Progenitor cell of endocrine pancreas (in vitro differentiated cells): ENCODE measurements at regions not wholly inside any gene's neighbourhood (a gene's known extent, or its start where the extent isn't known, plus 50 kb on each side); places are given as distances from the start of the nearest gene placed in this dataset.

Experiments
- DNase-seq: peaks from one replicate; pipeline ENCODE4 v3.0.0; 2021; ENCODE audit warnings: low spot score; ENCODE audit not compliant: unreplicated experiment
- H3K27ac Mint-ChIP-seq: 2 replicates; pipeline ENCODE4 v1.8.0; 2021; ENCODE audit warnings: mild to moderate bottlenecking, moderate library complexity, mixed read lengths
- H3K27me3 Mint-ChIP-seq: 2 replicates; pipeline ENCODE4 v1.8.0; 2021; ENCODE audit warnings: mixed read lengths
- H3K36me3 Mint-ChIP-seq: 2 replicates; pipeline ENCODE4 v1.8.0; 2022; ENCODE audit warnings: mixed read lengths; ENCODE audit not compliant: insufficient read depth
- H3K4me1 Mint-ChIP-seq: 2 replicates; pipeline ENCODE4 v1.8.0; 2021; ENCODE audit warnings: low read depth, mixed read lengths
- H3K4me3 Mint-ChIP-seq: 2 replicates; pipeline ENCODE4 v1.8.0; 2021; ENCODE audit warnings: low read depth, mild to moderate bottlenecking, moderate library complexity, mixed read lengths
- H3K9me3 Mint-ChIP-seq: 2 replicates; pipeline ENCODE4 v1.8.0; 2021; ENCODE audit warnings: low read depth, mixed read lengths
- CTCF ChIP-seq: fragments of 200-600 bp; sonication (generic); IDR thresholded peaks from one replicate; pipeline ENCODE4 v1.5.0; 2021; ENCODE audit warnings: antibody characterized with exemption, mild to moderate bottlenecking; ENCODE audit not compliant: unreplicated experiment

- Mint-ChIP-seq H3K4me1 (peaks cover 6% of the 10 kb centered on the region), H3K9me3 (peaks cover 2% of the 10 kb centered on the region), H3K27me3 (peaks cover 2% of the 10 kb centered on the region), H3K27ac (no peak overlapping the region), H3K4me3 (no peak overlapping the region), H3K36me3 (no peaks in the 10 kb centered on the region)
- no peak for TF ChIP-seq CTCF
- DNase-seq, result no peak
Observed at GRCh38 chr16:17938546-17938945, 398.0 kb downstream of the NPIPA8 start.

GRCh38 chr16:17936766-17937402 is 399.7 kb downstream of the NPIPA8 start:
- no peak for TF ChIP-seq CTCF
- DNase-seq, result no peak
- no peaks in the 10 kb centered on the region for H3K9me3 Mint-ChIP-seq
- H3K4me1 Mint-ChIP-seq, result peaks cover 6% of the 10 kb centered on the region
- no peaks in the 10 kb centered on the region for H3K27me3 Mint-ChIP-seq
- H3K27ac Mint-ChIP-seq, result no peak overlapping the region
- H3K4me3 Mint-ChIP-seq, result no peak overlapping the region
- no peaks in the 10 kb centered on the region for H3K36me3 Mint-ChIP-seq

GRCh38 chr16:17930280-17930679 is 406.3 kb downstream of the NPIPA8 start:
- Mint-ChIP-seq H3K27ac (no peak overlapping the region), H3K9me3 (no peaks in the 10 kb centered on the region), H3K36me3 (no peaks in the 10 kb centered on the region), H3K4me3 (no peak overlapping the region), H3K4me1 (no peaks in the 10 kb centered on the region), H3K27me3 (peaks cover 4% of the 10 kb centered on the region)
- peak; percentile 12 for TF ChIP-seq CTCF
- no peak for DNase-seq

- peaks cover 4% of the 10 kb centered on the region for H3K27me3 Mint-ChIP-seq
- peaks cover 14% of the 10 kb centered on the region for H3K9me3 Mint-ChIP-seq
- H3K4me3 Mint-ChIP-seq, result no peak overlapping the region
- TF ChIP-seq CTCF, result no peak
- no peak overlapping the region for H3K27ac Mint-ChIP-seq
- DNase-seq, result no peak
- H3K4me1 Mint-ChIP-seq, result no peaks in the 10 kb centered on the region
- no peaks in the 10 kb centered on the region for H3K36me3 Mint-ChIP-seq
Observed at GRCh38 chr16:17926866-17927399, 409.6 kb downstream of the NPIPA8 start.

GRCh38 chr16:17926461-17926860 is 410.1 kb downstream of the NPIPA8 start:
- no peak for DNase-seq
- H3K9me3 Mint-ChIP-seq, result peaks cover 14% of the 10 kb centered on the region
- no peaks in the 10 kb centered on the region for H3K4me1 Mint-ChIP-seq
- H3K36me3 Mint-ChIP-seq, result no peaks in the 10 kb centered on the region
- no peak overlapping the region for H3K27ac Mint-ChIP-seq
- no peak overlapping the region for H3K4me3 Mint-ChIP-seq
- no peak for TF ChIP-seq CTCF
- H3K27me3 Mint-ChIP-seq, result peaks cover 2% of the 10 kb centered on the region
